HG02973 (cell line): ENCODE measurements at regions not wholly inside any gene's neighbourhood (a gene's known extent, or its start where the extent isn't known, plus 50 kb on each side); places are given as distances from the start of the nearest gene placed in this dataset.

Source experiments
- ATAC-seq: cut with Tn5 transposase; IDR thresholded peaks from one replicate; pipeline ENCODE4 v1.9.1; 2021; ENCODE audit warnings: moderate library complexity; ENCODE audit not compliant: unreplicated experiment

GRCh38 chr2:175571078-175571653 is 389.7 kb upstream of the ATP5MC3 start:
- ATAC-seq: no peak

- no peak for ATAC-seq
These were observed 386.7 kb upstream of the ATP5MC3 start for GRCh38 chr2:175568109-175568730.

- ATAC-seq: no peak
These were observed 386.0 kb upstream of the ATP5MC3 start for GRCh38 chr2:175567435-175568061.

- ATAC-seq: no peak
These were observed 379.1 kb upstream of the ATP5MC3 start for GRCh38 chr2:175560521-175561169.

- ATAC-seq: no peak
These were observed 378.1 kb upstream of the ATP5MC3 start for GRCh38 chr2:175559613-175560012.

- no peak for ATAC-seq
These were observed 376.4 kb upstream of the ATP5MC3 start for GRCh38 chr2:175557810-175558377.

GRCh38 chr2:175553910-175554309 is 372.4 kb upstream of the ATP5MC3 start:
- ATAC-seq: no peak

- no peak for ATAC-seq
These were observed 371.4 kb upstream of the ATP5MC3 start for GRCh38 chr2:175552902-175553301.

- ATAC-seq: no peak
These were observed 358.9 kb upstream of the ATP5MC3 start for GRCh38 chr2:175540421-175540820.

GRCh38 chr2:175539122-175539521 is 357.6 kb upstream of the ATP5MC3 start:
- no peak for ATAC-seq

- ATAC-seq: no peak
These were observed 354.5 kb upstream of the ATP5MC3 start for GRCh38 chr2:175536059-175536458.

- ATAC-seq: no peak
These were observed 354.1 kb upstream of the ATP5MC3 start for GRCh38 chr2:175535631-175536030.

GRCh38 chr2:175525975-175526374 is 344.5 kb upstream of the ATP5MC3 start:
- ATAC-seq: no peak

- no peak for ATAC-seq
These were observed 341.5 kb upstream of the ATP5MC3 start for GRCh38 chr2:175523001-175523400.

GRCh38 chr2:175518206-175518605 is 336.7 kb upstream of the ATP5MC3 start:
- no peak for ATAC-seq

GRCh38 chr2:175516555-175516954 is 335.0 kb upstream of the ATP5MC3 start:
- ATAC-seq: no peak

- no peak for ATAC-seq
These were observed 318.7 kb upstream of the ATP5MC3 start for GRCh38 chr2:175500255-175500654.

- no peak for ATAC-seq
These were observed 308.9 kb upstream of the ATP5MC3 start for GRCh38 chr2:175490360-175490791.

- ATAC-seq: no peak
These were observed 296.7 kb upstream of the ATP5MC3 start for GRCh38 chr2:175478096-175478768.

- ATAC-seq: no peak
These were observed 295.4 kb upstream of the ATP5MC3 start for GRCh38 chr2:175476948-175477347.

- no peak for ATAC-seq
These were observed 294.9 kb upstream of the ATP5MC3 start for GRCh38 chr2:175476374-175476773.
